EH (cell line): ENCODE measurements at regions not wholly inside any gene's neighbourhood (a gene's known extent, or its start where the extent isn't known, plus 50 kb on each side); places are given as distances from the start of the nearest gene placed in this dataset.
A peak's percentile ranks its signal among the peaks of the same experiment; 100 is the strongest.

Experiments
- DNase-seq: peaks from one replicate; pipeline ENCODE4 v3.0.0-alpha.2; 2015; ENCODE audit warnings: low read depth

DNA sequence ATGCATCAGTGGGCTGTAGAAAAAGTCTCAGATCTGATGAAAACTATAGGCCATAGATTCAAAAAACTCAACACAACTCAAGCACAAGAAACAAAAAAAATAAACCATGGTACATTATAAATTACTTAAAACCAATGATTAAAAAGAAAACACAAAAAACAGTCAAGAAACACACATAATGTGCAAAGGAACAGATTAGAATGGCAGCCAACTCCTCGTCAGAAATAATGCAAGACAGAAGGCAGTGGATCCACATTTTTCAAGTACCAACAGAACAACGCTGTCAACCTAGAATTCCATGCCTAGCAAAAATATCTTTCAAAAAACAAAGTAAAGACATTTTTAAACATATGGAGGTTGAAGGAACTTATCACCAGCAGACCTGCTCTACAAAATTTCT lies 69.7 kb downstream of the PSMB1 start:
- no peak for DNase-seq

DNA sequence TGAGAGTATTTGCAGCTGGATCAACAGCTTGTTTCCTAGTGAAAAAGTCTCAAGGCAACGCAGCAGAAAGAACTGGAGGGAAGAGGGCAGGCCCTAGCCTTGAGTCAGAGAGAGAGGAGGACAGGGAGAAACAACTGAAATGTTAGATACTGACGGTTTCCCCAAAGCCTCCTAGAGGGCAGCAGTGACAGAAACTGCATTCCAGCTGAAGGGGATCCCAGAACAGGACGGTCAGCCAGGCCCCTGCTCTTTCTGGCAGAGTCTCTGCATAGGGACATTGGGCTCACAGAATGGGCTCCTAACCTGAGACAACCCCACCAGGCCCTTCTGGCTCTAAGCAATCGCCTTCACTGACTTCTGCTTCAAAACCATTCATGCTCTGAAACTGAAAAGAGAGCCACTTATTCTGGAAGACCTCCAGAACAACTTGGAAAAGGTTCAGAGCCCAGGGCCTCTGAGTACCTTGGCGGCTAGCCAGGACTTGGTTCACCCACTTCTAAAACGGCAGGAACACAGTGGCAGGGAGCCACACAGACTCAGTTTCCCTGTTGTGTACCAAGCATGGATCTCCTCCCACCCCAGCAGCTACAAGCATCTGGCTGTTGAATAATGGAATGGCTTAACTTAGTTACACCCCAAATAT lies 72.9 kb downstream of the PSMB1 start:
- peak; percentile 48 for DNase-seq

DNA sequence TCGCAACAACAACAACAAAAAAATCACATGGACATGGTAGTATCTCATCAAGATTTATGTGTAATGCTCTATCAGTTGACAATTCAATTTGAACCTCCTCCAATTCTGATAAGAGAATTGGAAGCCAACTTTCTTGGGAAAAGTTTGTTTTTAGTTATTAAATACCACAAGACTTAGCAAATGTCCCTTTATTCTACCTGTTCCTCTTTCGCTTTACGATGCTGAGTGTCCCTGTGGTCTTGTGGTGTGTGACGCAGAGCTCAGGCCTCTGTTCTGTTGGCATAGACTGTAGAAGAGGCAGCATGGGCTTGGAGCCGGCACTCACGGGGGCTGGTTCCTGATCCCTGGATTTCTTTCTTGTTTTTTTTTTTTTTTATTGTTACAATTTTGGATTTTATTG lies 76.7 kb downstream of the PSMB1 start:
- DNase-seq, result no peak

DNA sequence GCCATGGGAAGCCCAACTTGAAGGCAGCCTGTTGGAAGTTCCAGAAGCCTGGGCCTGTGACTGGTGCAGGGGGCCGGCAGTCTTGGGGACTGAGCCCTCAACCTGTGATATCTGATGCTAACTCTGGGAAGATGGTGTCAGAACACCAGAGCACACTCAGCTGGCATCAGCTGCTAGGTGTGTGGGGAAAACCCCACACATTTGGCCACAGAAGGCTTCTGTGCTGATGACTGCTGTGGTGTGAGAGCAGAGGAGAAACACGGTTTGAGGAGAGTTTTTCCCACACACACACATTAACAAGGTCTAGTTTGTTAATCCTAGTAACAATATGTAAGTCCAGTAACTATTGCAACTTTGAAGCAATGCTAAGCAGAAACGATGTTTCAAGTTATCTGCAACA lies 78.0 kb downstream of the PSMB1 start:
- DNase-seq, result no peak

GRCh38 chr6:170473801-170474200 lies 79.3 kb downstream of the PSMB1 start:
- no peak for DNase-seq

DNA sequence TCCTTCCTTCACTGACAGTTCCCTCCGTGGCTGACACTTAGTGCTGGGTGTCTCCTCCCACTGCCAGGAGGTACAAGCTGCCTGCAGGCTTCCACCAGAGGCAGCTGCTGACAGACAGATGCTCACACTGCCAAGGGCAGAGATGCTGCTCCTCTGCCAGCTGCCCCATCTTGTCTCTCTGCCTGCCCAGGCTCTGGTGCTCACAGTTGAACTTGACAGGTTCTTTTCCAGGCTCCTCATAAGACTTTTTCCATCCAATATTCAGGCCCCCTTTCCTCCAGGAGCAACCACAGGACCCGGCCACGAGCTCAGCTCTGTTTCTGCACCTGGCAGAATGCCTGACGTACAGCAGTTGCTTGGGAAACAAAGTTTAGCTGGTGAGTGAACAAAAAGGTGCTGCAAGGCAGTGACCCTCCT lies 79.8 kb downstream of the PSMB1 start:
- DNase-seq, result no peak

- no peak for DNase-seq
These were observed 81.6 kb downstream of the PSMB1 start for GRCh38 chr6:170471491-170471890.

DNA sequence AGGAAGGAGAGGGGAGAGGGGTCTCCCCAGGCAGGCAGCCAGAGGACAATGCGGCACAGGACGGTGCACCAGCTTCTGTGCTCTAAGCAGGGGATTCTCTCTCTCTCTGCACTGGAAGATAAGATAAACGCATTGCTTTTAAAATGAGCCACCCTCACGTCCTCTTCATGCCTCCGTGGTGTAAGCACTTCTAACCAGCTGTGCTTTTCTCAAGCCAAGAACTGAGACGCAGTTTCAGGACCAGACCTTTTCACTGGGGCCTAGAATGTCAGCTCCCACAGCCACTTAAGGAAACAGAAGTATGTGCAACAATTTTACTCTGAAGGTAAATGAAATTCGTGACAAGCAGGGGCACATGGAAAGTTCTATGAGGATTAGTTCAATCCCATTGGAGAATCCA lies 82.4 kb downstream of the PSMB1 start:
- DNase-seq, result no peak

GRCh38 chr6:170464524-170464979 lies 88.6 kb downstream of the PSMB1 start:
- DNase-seq, result no peak

- no peak for DNase-seq
These were observed 89.0 kb downstream of the PSMB1 start for GRCh38 chr6:170464080-170464479.

- DNase-seq, result no peak
These were observed 89.9 kb downstream of the PSMB1 start for GRCh38 chr6:170463101-170463721.

GRCh38 chr6:170462366-170463020 lies 90.6 kb downstream of the PSMB1 start:
- no peak for DNase-seq

GRCh38 chr6:170461556-170462365 lies 91.3 kb downstream of the PSMB1 start:
- DNase-seq, result no peak

DNA sequence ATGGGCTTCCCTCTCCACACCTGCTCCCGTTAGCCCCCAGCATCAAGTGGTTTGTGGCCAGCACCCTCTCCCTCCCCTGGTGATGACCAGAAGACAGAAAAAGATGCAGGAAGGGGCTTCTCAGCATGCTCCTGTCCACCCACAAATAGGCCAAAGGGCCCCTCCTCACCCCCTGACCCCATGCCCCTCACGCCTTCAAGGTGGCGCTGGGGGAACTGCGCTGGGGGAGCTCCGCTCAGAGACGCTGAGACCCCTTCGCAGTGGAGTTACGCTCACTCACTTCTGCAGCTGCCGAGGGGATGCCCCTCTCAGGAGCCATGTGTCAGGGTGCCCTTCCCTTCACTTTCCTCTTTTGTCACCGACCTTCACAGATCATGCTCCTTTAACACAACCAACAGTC lies 92.0 kb downstream of the PSMB1 start:
- no peak for DNase-seq

- DNase-seq, result no peak
These were observed 92.5 kb downstream of the PSMB1 start for GRCh38 chr6:170460641-170461040.

- peak; percentile 60 for DNase-seq
These were observed 93.7 kb downstream of the PSMB1 start for GRCh38 chr6:170459451-170459850.

DNA sequence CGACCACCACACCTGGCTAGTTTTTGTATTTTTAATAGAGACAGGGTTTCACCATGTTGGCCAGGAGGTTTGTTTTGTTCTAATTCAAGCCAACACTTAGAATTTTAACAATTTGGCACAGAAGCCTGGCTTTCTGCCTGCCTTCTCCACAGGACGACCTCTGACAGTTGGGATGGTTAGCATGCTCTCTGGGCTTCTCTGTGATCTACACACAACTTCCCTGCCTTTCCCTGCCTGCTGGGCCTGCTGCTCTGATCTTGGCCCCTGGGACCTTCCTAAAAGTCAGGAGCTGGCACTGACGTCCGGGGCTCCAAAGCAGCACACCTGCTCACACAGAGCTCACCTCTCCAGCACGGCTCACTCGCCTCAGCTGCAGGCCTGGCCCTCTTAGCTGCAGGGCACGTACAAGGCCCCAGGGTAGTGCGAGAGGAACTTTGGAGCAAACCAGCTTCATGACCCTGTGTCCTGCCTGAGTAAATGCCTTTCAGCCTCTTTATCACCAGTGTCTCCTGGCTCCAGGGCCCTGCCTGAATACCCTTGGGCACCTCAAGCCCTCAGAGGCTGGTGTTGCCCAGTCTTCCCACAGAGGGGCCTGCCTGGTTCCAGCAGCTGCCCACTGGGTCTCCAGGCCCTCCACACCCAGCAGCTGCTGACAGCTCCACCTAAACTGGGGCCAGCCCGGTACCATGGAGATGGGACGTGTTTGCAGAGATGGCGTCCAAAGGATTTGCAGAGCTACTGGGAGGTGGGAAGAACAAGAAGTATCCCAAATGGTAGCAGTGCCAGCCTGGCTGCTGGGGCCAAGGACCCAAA lies 96.0 kb downstream of the PSMB1 start:
- DNase-seq, result peak; percentile 12
